RPMI7951 (cell line): ENCODE measurements at regions not wholly inside any gene's neighbourhood (a gene's known extent, or its start where the extent isn't known, plus 50 kb on each side); places are given as distances from the start of the nearest gene placed in this dataset.

Experiments used
- DNase-seq: peaks from one replicate; pipeline ENCODE4 v3.0.0-alpha.2; 2012; ENCODE audit warnings: low read depth

DNA sequence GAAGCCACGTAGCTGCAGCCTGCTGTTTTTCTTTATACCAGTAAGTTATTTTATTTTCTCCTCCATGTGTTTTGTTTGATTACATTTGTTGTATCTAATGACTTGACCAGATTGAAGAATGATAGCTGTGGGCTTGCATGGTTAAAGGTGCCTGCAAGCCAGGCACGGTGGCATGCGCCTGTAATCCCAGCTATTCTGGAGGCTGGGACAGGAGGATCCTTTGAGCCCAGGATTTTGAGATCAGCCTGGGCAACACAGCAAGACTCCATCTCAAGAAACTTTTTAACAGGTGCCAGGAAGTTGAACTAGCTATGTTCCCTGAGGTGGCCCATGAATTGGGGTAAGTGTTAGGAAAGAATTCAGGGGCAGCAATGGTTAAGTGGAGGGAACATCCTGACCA is 179.4 kb downstream of the IRS1 start:
- DNase-seq = no peak

DNA sequence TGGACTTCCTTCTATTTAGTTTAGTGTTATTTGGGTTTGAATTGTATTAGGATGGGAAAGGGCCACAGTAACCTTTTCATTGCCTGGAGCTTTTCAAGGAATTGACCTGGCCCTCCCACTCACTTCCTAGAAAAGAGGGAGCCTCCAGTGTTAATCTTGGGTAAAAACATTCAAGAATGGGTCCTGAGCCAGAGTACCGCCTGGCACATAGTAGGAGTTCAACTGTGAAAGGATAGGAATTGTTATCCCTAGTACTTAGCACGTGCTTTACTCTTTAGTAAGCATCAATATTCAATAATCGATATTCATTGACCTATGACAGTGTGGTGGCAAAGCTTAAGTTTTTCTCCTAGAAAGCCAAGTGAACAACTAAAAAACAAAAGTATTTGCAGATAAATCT is 179.9 kb downstream of the IRS1 start:
- DNase-seq = no peak

DNA sequence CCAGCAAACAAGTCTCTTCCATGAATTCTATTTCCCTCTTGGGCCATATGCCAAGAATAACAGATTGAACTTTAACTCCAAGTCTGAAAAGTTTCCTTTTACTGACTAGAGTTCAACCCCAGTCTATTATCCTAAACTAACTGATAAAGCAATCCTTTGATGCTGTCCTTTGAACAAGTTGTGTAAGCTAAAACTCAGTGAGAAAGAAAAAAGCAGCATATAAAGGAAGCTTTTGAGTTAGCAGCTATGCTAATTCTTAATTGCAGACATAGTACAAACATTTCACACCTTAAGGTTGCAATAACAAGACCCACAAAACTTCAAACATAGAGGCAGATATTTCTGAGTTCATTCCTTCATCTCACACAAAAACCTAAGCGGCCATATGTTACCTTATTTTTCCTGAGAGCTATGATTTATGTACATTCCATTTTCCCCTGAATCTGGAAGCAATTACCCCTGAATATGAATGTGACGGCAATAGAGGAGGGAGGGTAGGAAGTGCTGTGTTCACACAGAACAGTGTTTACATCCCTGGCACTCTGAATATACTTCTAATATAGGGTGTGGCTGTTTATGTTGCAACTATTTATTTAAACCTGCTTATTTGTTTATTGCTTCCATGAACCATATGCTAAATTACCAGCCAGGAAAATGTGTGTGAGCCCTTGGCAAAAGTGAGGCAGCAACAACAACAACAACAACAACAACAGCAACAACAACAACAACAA is 180.6 kb downstream of the IRS1 start:
- DNase-seq = peak; percentile 54

DNA sequence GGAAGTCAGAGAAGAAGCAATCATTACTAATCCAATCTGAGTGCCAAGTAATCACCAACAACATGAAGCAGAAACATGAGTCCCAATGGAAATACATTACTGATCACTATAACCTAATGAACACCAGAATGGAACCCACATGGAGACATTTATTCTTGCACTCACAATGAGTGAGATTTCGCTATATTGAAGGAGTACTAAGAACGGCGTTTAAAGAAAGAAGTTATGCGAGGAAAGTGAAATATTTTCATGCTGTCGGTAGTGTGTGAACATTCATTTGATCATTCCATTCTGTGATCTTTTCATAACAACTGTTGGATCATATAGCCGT is 181.1 kb downstream of the IRS1 start:
- no peak for DNase-seq

- no peak for DNase-seq
Measured at GRCh38 chr2:226615891-226616290, 183.7 kb downstream of the IRS1 start.

GRCh38 chr2:226611944-226612318 is 187.7 kb downstream of the IRS1 start:
- DNase-seq = peak; percentile 58

DNA sequence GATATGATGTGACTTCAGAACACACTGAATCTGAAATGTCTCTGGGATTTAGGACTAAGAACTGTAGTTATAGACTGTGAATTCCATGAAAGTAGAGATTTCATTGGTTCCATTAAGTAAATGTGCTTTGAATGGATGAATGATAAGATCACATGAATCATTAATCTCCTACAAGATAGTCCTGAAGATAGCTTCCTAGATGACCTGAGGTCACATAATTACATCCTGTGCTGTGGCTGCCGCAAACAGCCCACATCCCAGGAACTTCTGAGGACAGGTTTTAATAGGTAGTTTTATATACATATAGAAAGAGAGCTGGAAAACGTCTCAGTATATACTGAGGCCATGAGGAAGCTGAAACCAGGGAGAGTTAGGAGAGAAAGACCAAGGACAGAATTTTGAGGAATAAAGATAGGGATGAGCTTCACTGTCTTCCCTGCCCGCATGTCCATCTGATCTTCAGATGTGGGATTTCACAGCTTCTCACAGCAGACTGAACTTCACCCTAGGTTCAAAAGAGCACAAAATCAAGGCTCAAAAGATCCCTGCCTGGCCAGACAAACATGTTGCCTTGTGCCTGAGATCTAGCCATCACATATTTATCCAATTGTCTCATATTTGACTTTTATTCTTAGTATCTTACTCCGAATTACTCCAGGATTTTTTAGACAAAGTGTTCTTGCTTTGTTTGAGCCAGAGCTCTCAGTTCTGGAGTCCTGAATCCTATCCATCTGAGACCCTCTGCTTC is 188.2 kb downstream of the IRS1 start:
- peak; percentile 61 for DNase-seq

DNA sequence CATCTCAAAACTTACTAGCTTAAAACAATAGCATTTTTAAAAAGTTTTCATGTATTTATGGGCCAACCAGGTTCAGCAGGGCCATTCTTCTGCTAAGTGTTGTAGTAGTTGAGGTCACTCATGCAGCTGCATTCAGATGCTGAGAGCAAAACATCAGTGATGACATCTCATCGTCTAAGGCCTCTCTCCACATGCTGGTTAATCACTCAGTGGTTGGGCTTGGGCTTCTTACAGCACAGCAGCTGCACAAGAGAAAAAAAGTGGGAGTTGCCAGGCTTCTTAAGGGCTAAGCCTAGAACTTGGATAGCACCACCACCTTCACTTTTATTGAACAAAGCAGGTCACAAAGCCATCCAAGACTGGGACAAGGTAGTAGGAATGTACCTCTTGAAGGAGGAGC is 190.3 kb downstream of the IRS1 start:
- DNase-seq = peak; percentile 82

- no peak for DNase-seq
Measured at GRCh38 chr2:226608451-226608850, 191.2 kb downstream of the IRS1 start.

DNA sequence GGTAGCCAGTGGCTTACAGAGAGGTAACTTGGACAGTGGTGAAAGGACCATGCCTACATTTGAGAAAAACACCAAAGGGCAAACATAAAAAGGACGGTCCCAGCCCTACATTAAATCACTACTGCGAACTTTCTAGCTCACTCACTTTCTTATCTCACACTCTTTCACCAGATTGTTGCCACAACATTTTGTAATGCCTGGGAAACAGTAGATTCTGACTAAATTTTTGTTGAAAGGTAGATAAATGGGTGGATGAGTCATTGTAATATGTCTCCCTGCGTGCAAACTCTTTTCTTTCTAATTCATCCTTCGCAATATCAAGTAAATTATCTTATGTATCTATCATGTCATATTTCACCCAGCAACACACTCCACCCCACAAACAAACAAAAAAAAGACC is 192.2 kb downstream of the IRS1 start:
- peak; percentile 77 for DNase-seq

GRCh38 chr2:226605642-226606041 is 194.0 kb downstream of the IRS1 start:
- DNase-seq = no peak

DNA sequence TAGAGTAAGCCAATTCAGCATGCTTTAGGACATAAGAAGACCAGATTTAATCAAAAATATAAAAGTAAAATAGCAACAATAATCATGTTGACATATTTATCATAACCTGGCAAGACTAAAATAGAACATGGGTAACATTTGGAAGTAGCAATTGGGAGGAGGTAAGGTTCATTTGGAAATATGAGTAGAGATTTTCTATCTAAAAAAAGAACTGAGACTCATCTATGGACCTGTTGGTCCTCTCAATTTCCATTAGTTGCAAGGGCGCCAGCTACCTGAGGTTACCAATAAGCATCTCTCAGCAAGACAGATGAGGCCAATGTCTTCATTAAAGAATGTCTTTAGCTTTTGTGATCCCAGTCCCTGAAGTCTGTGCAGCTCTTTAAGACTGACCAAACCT is 196.0 kb downstream of the IRS1 start:
- no peak for DNase-seq

- DNase-seq = peak; percentile 36
Measured at GRCh38 chr2:226601881-226602662, 197.5 kb downstream of the IRS1 start.

DNA sequence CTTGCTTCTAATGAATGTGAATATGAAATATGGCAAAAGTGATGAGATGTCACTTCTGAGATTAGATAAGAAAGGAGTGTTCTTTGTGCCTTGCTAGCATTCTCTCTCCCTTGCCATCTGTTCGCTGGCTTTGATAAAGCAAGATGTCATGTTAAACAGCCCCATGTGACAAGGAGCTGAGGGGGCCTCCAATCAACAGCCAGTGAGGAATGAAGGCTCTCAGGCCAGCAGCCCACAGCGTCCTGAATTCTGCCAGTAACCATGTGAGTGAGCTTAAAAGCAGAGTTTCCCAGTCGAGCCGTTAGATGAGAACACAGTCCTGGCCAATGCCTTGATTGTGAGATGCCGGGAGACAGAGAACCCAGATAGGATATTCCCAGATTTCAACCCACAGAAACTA is 198.8 kb downstream of the IRS1 start:
- no peak for DNase-seq

GRCh38 chr2:226600184-226600583 is 199.4 kb downstream of the IRS1 start:
- no peak for DNase-seq

DNA sequence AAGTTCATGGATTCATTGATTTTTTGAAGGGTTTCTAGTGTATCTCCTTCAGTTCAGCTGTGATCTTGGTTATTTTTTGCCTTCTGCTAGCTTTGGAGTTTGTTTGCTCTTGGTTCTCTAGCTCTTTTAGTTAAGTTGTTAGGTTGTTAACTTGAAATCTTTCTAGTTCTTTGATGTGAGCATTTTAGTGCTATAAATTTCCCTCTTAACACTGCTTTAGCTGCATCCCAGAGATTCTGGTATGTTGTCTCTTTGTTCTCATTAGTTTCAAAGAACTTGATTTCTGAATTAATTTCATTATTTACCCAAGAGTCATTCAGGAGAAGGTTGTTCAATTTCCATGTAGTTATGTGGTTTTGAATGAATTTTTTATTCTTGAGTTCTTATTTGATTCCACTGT is 210.6 kb downstream of the IRS1 start:
- no peak for DNase-seq

GRCh38 chr2:226585130-226585561 is 214.5 kb downstream of the IRS1 start:
- no peak for DNase-seq

DNA sequence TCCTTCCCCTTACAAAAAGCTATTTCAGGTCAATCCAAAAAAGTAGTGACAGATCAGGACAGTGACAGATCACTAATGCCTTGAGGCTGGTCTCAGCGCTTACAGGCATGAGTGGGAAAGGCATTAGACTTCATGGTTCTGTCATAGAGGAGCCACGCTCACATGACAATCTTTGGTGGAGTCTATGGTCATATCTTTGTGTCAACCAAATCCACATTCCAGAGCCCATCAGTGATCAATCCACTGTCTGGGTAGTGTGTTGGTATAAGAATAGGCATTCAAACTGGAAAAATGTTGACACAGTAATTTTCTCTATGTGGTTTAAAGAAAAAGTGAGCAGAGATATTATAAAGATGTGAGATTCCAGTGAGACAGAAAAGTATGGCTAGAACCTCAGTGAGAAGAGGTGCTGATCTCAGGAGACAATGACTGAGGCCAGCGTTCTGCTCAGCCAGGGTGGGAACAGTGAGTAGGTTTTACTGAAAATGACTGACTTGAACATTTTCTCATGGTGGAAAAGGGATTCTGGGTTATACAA is 215.0 kb downstream of the IRS1 start:
- DNase-seq = no peak

- peak; percentile 90 for DNase-seq
Measured at GRCh38 chr2:226583715-226584114, 215.9 kb downstream of the IRS1 start.

DNA sequence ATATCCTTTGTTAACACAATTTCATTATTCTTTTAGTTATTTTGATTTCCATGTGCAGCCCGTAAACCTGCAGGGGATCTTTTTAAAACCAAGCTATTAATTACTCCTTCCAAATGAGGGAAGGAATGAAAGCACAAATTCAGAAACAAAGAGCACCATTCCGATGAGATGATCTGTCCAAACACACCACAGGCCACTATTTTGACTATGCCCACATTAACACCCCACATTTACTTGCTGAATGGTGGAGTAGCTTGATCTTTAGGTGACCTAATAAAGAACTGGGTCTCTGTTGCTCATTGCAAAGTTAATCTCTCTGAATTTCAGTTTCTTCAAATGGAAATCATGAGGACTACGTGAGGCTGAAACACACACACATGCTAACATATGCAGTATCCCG is 218.0 kb downstream of the IRS1 start:
- DNase-seq = peak; percentile 49

- peak; percentile 43 for DNase-seq
Measured at GRCh38 chr2:226581004-226581403, 218.6 kb downstream of the IRS1 start.

- DNase-seq = peak; percentile 20
Measured at GRCh38 chr2:226580403-226580802, 219.2 kb downstream of the IRS1 start.

GRCh38 chr2:226579519-226579918 is 220.1 kb downstream of the IRS1 start:
- DNase-seq = peak; percentile 45
